C4-2B (cell line): ENCODE measurements at regions not wholly inside any gene's neighbourhood (a gene's known extent, or its start where the extent isn't known, plus 50 kb on each side); places are given as distances from the start of the nearest gene placed in this dataset.

Experiments
- H3K27ac ChIP-seq: fragments of 450-650 bp; 2 replicates; pipeline ENCODE4 v1.5.1; 2017
- CTCF ChIP-seq: fragments of 450-650 bp; conservative IDR thresholded peaks from 2 replicates; pipeline ENCODE4 v1.5.1; 2017; ENCODE audit warnings: mild to moderate bottlenecking
- ZFX ChIP-seq: fragments of 450-650 bp; IDR thresholded peaks from 2 replicates; pipeline ENCODE4 v1.6.1; 2017

- no peak overlapping the region for H3K27ac ChIP-seq
- TF ChIP-seq ZFX (no peak), CTCF (no peak)
These were observed 509.8 kb downstream of the DIRAS2 start for GRCh38 chr9:90132866-90133265.

DNA sequence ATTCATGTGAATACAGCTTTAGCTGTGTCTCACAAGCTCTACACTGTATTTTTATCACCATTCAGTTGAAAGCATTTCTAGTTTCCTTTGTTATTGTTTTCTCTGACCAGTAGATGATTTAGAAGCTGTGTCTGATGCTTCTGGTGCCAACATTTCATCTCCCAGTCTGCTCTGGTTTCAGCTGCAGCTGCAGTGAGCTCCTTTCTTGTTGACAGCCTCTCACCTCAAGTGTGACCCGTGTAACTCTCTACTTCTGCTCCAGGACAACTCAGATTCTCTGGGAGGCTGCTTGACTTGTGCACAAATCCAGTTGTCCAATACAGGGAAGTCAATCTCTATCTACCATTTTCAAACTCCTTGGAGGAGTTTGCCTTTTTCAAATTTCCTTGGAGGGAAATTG is 504.8 kb downstream of the DIRAS2 start:
- no peak overlapping the region for H3K27ac ChIP-seq
- TF ChIP-seq CTCF: no peak
- TF ChIP-seq ZFX: no peak

- no peak for TF ChIP-seq ZFX
- H3K27ac ChIP-seq: no peak overlapping the region
These were observed 502.3 kb downstream of the DIRAS2 start for GRCh38 chr9:90140131-90140818.

DNA sequence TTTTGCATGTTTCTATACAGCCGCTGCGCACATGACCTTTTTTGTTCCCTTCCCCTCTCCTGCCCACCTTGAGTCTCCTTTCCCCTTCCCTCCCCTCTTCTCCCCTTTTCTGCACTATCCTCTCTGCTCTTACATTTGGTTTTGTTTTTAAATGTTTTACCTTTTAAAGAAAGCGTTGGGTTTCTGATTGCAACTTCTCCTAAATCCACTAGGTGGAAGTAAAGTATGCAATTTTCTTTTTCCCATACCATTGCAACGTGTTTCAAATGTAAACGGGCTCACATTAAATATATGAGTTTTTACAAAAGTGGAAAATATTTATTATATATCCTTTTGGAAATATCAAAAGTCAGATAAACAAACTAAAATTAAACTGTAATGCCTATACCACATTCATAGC is 500.9 kb downstream of the DIRAS2 start:
- TF ChIP-seq ZFX (no peak), CTCF (peak; percentile 64)
- H3K27ac ChIP-seq: no peak overlapping the region

DNA sequence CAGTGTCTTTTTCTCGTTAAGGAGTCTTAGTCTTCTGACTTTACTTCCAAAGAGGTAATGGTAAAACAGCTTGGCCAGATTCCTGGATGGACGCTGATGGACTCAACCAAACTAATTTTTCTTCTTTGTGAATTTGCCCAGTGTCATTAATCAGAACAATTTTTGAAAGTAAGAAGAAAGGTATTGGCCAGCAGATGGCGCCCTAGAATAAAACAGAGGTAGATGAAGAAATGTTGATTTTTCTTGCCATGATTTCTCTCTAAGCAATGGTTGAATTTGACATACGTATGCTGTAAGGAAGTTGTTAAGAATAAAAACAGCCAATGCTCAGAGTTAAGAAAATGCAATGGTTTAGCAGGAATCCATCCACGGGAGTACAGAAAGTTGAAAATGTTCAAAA is 500.0 kb downstream of the DIRAS2 start:
- H3K27ac ChIP-seq: no peak overlapping the region
- TF ChIP-seq CTCF (peak; percentile 52), ZFX (no peak)

DNA sequence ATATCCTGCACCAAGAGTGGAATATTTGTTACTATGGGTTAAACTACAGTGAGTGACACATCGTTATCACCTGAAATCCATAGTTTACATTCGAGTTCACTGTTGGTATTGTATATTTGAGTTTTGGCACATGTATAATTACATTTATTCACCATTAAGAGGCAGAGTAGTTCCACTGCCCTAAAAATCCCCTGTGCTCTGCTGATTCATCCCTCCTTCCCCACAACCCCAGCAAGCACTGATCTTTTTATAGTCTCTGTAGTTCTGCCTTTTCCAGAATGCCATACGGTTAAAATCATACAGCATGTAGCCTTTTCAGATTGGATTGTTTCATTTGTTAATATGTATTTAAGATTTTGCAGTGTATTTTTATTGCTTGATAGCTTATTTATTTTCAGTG is 495.2 kb downstream of the DIRAS2 start:
- H3K27ac ChIP-seq: no peak overlapping the region
- TF ChIP-seq ZFX (no peak), CTCF (no peak)

GRCh38 chr9:90156318-90156717 is 486.3 kb downstream of the DIRAS2 start:
- no peak for TF ChIP-seq ZFX
- no peak for TF ChIP-seq CTCF
- no peak overlapping the region for H3K27ac ChIP-seq

DNA sequence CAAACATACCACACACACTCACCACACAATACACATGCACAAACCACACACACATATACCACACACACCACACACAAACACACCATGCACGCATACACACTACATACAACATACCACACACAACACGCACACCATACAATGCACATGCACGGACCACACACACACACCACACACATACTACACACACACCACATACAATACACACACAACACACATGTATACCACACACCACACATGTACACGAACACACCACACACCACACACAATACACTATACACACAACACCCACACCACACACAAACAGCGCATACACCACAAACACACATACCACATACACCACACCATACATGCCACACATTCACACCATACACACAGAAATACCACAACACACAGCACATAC is 480.3 kb downstream of the DIRAS2 start:
- H3K27ac ChIP-seq: no peak overlapping the region
- TF ChIP-seq CTCF (no peak), ZFX (no peak)
